OCI-LY7 (cell line): ENCODE measurements at regions not wholly inside any gene's neighbourhood (a gene's known extent, or its start where the extent isn't known, plus 50 kb on each side); places are given as distances from the start of the nearest gene placed in this dataset.
A peak's percentile ranks its signal among the peaks of the same experiment; 100 is the strongest.

Experiments
- BruUV-seq: library from RNA; stranded (reverse); fragments of 400-500 nt; replicated peaks from 2 replicates; lab custom pipeline; 2021; lab: Mats Ljungman, UMichigan
- CTCF ChIA-PET: fragments of 300-600 bp; sonication (Branson Sonifier 250); formaldehyde crosslinking; loops from one replicate; lab custom pipeline; 2022; ENCODE audit warnings: antibody characterized with exemption; ENCODE audit not compliant: unreplicated experiment; lab: Charles Lee
- POLR2A ChIA-PET: fragments of 300-600 bp; sonication (Branson Sonifier 250); formaldehyde crosslinking; loops from one replicate; lab custom pipeline; 2022; ENCODE audit warnings: antibody characterized with exemption; lab: Charles Lee
- DNase-seq: peaks from one replicate; pipeline ENCODE4 v3.0.0-alpha.2; 2015; ENCODE audit warnings: low spot score
- H2AFZ ChIP-seq: fragments of 200-600 bp; sonication (generic), shearing (Covaris generic); 2 replicates; pipeline ENCODE4 v1.6.1; 2014; ENCODE audit warnings: mild to moderate bottlenecking, antibody characterized with exemption, low read length, moderate library complexity
- H3K27ac ChIP-seq: fragments of 200-600 bp; sonication (generic); 2 replicates; pipeline ENCODE4 v1.5.1; 2014; ENCODE audit warnings: mixed run types, low read depth, mild to moderate bottlenecking, moderate library complexity, low read length, inconsistent platforms; ENCODE audit not compliant: poor library complexity, severe bottlenecking
- H3K36me3 ChIP-seq: fragments of 200-600 bp; sonication (generic); 2 replicates; pipeline ENCODE4 v1.6.1; 2014; ENCODE audit warnings: mild to moderate bottlenecking, antibody characterized with exemption, low read length, moderate library complexity, mixed read lengths; ENCODE audit not compliant: insufficient read depth
- H3K4me1 ChIP-seq: fragments of 200-600 bp; sonication (generic); 2 replicates; pipeline ENCODE4 v1.5.1; 2014; ENCODE audit warnings: mild to moderate bottlenecking, low read length; ENCODE audit not compliant: insufficient read depth, poor library complexity, severe bottlenecking
- H3K4me2 ChIP-seq: fragments of 200-600 bp; sonication (generic); 2 replicates; pipeline ENCODE4 v1.6.1; 2014; ENCODE audit warnings: mild to moderate bottlenecking, low read length
- H3K4me3 ChIP-seq: fragments of 200-600 bp; sonication (generic); 2 replicates; pipeline ENCODE4 v1.5.1; 2014; ENCODE audit warnings: mild to moderate bottlenecking, low read depth, low read length; ENCODE audit not compliant: poor library complexity, severe bottlenecking
- H3K79me2 ChIP-seq: fragments of 200-600 bp; sonication (generic); 2 replicates; pipeline ENCODE4 v1.6.1; 2016; ENCODE audit warnings: low read depth, mild to moderate bottlenecking, low read length, moderate library complexity, mixed read lengths; ENCODE audit not compliant: insufficient read depth
- H3K9me2 ChIP-seq: fragments of 200-600 bp; sonication (generic); 2 replicates; pipeline ENCODE4 v1.6.1; 2016; ENCODE audit warnings: mild to moderate bottlenecking, low read length, mixed read lengths; ENCODE audit not compliant: insufficient read depth
- H3K9me3 ChIP-seq: fragments of 200-600 bp; sonication (generic); 2 replicates; pipeline ENCODE4 v1.6.1; 2014; ENCODE audit warnings: mild to moderate bottlenecking, mixed run types, low read length, mixed read lengths
- H4K20me1 ChIP-seq: fragments of 200-600 bp; sonication (generic); 2 replicates; pipeline ENCODE4 v1.6.1; 2014; ENCODE audit warnings: mild to moderate bottlenecking, antibody characterized with exemption, low read length, moderate library complexity, mixed read lengths; ENCODE audit not compliant: insufficient read depth
- CTCF ChIP-seq: fragments of 200-600 bp; sonication (generic); conservative IDR thresholded peaks from 2 replicates; pipeline ENCODE4 v1.5.1; 2014; ENCODE audit warnings: mild to moderate bottlenecking, antibody characterized with exemption, low read length, moderate library complexity, mixed read lengths
- EZH2phosphoT487 ChIP-seq: fragments of 200-600 bp; sonication (generic); IDR thresholded peaks from 2 replicates; pipeline ENCODE4 v1.6.1; 2018; ENCODE audit warnings: low read depth, borderline replicate concordance, mild to moderate bottlenecking, mixed run types, antibody characterized with exemption, low read length, moderate library complexity, mixed read lengths
- intact Hi-C: fragments of 100-400 bp; cut with micrococcal nuclease; formaldehyde crosslinking; loops from one replicate; pipeline ENCODE4 v1.10.0; 2022; ENCODE audit not compliant: unreplicated experiment

GRCh38 chr9:82212885-82213284, 224.3 kb downstream of the SPATA31D1 start:
- intact Hi-C loops, result no loop called here
- H3K27ac ChIP-seq, result no peak overlapping the region
- no peak overlapping the region for H3K4me2 ChIP-seq
- ChIA-PET POLR2A (no interaction called here), CTCF (no interaction called here)
- no peak overlapping the region for H2AFZ ChIP-seq
- TF ChIP-seq CTCF (no peak), EZH2phosphoT487 (no peak)
- no peak overlapping the region for H3K4me3 ChIP-seq
- H3K9me2 ChIP-seq, result no peaks in the 10 kb centered on the region
- peaks cover 5% of the 10 kb centered on the region; the same call in 1 of the 2 replicates for H3K36me3 ChIP-seq
- DNase-seq, result no peak
- peaks cover 22% of the 10 kb centered on the region for H3K4me1 ChIP-seq
- no TSS peak for BruUV-seq
- H3K79me2 ChIP-seq, result no peaks in the 10 kb centered on the region
- H4K20me1 ChIP-seq, result no peaks in the 10 kb centered on the region
- peaks cover 22% of the 10 kb centered on the region; the same call in 1 of the 2 replicates for H3K9me3 ChIP-seq

- H4K20me1 ChIP-seq, result no peaks in the 10 kb centered on the region
- H3K4me3 ChIP-seq, result no peak overlapping the region
- CTCF ChIA-PET, result no interaction called here
- no peaks in the 10 kb centered on the region for H3K79me2 ChIP-seq
- TF ChIP-seq EZH2phosphoT487 (no peak), CTCF (no peak)
- peaks cover 3% of the 10 kb centered on the region for H3K4me1 ChIP-seq
- no peaks in the 10 kb centered on the region for H3K9me2 ChIP-seq
- no peak overlapping the region for H3K27ac ChIP-seq
- BruUV-seq, result no TSS peak
- POLR2A ChIA-PET, result interaction anchor here (1.7 kb wide), 1 partner anchor 15 kb away, joined by 3 read pairs; no protein-coding TSS in a partner anchor
- intact Hi-C loops, result no loop called here
- H3K4me2 ChIP-seq, result no peak overlapping the region
- DNase-seq, result no peak
- no peaks in the 10 kb centered on the region for H3K36me3 ChIP-seq
- peaks cover 5% of the 10 kb centered on the region; the same call in 1 of the 2 replicates for H3K9me3 ChIP-seq
- peak overlapping the region; percentile 41; the same call in 1 of the 2 replicates for H2AFZ ChIP-seq
Observed at GRCh38 chr9:82216435-82216834, 227.9 kb downstream of the SPATA31D1 start.

- no peak for TF ChIP-seq EZH2phosphoT487
- TF ChIP-seq CTCF, result no peak
- ChIA-PET CTCF (no interaction called here), POLR2A (no interaction called here)
- DNase-seq, result no peak
- H2AFZ ChIP-seq, result 0 out of 2 replicates have a peak overlapping the region, but pooled peaks have one; percentile 30
- intact Hi-C loops, result no loop called here
- no peak overlapping the region for H3K4me2 ChIP-seq
- H3K4me3 ChIP-seq, result no peak overlapping the region
- H3K27ac ChIP-seq, result no peak overlapping the region
- H3K9me2 ChIP-seq, result no peaks in the 10 kb centered on the region
- H3K79me2 ChIP-seq, result no peaks in the 10 kb centered on the region
- H3K9me3 ChIP-seq, result no peaks in the 10 kb centered on the region
- no peaks in the 10 kb centered on the region for H3K4me1 ChIP-seq
- no peaks in the 10 kb centered on the region for H3K36me3 ChIP-seq
- no TSS peak for BruUV-seq
- no peaks in the 10 kb centered on the region for H4K20me1 ChIP-seq
Observed at GRCh38 chr9:82223442-82223841, 234.9 kb downstream of the SPATA31D1 start.
